ENCODE measurements at regions not wholly inside any gene's neighbourhood (a gene's known extent, or its start where the extent isn't known, plus 50 kb on each side); places are given as distances from the start of the nearest gene placed in this dataset.

DNA sequence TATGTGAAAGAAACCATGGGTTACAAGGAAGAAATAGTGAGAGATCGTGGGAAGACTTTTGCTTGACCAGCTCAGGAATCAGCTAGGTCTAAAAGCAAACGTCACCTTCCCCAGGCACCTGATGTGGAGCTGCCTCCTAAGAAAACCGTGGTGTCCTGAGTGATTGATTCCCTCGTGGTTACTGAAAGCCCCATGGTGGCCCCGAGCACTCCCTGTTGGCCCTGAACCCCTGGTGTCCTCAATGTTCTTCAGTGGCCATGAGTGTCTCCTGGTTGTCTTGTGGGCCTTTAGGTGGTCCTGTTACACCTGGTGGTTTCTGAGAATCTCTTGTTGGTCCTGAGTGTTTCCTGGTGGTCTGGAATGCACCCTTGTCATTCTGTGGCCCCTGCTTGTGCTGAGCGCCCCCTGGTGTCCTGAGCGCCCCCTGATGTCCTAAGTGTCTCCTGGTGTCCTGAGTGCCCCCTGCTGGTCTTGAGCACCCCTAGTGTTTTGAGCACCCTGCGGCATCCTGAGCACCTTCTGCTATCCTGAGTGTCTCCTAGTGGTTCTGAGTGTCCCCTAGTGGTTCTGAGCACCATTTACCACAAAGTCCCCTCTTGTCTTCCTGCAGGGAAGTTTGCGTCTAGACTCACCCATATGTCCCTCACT is 518.7 kb downstream of the TMEM121 start:
- TF ChIP-seq, protein P1, sequence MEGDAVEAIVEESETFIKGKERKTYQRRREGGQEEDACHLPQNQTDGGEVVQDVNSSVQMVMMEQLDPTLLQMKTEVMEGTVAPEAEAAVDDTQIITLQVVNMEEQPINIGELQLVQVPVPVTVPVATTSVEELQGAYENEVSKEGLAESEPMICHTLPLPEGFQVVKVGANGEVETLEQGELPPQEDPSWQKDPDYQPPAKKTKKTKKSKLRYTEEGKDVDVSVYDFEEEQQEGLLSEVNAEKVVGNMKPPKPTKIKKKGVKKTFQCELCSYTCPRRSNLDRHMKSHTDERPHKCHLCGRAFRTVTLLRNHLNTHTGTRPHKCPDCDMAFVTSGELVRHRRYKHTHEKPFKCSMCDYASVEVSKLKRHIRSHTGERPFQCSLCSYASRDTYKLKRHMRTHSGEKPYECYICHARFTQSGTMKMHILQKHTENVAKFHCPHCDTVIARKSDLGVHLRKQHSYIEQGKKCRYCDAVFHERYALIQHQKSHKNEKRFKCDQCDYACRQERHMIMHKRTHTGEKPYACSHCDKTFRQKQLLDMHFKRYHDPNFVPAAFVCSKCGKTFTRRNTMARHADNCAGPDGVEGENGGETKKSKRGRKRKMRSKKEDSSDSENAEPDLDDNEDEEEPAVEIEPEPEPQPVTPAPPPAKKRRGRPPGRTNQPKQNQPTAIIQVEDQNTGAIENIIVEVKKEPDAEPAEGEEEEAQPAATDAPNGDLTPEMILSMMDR (IDR thresholded peaks at IDR 0.05; ENCODE audit: low read depth, low read length, poor library complexity, severe bottlenecking): peak; percentile 94
- TF ChIP-seq EZH2phosphoT487 (IDR thresholded peaks at IDR 0.05; ENCODE audit: borderline replicate concordance, low read length): no peak

Measured in DOHH2 (cell line).